Urinary bladder (tissue), 3 donors: ENCODE measurements at regions not wholly inside any gene's neighbourhood (a gene's known extent, or its start where the extent isn't known, plus 50 kb on each side); places are given as distances from the start of the nearest gene placed in this dataset.
"Not testable (repeated sequence)": the region's sequence is repeated elsewhere in the genome, so short reads cannot be mapped to it uniquely, and the experiment has no call there.

Experiments
- DNase-seq: peaks from one replicate; pipeline ENCODE4 v3.0.0-alpha.2; 2015; ENCODE audit errors: extremely low spot score
- H3K27ac ChIP-seq: one replicate; pipeline ENCODE4 v1.5.1; 2013; ENCODE audit warnings: low read depth, mild to moderate bottlenecking, moderate library complexity
- H3K36me3 ChIP-seq: one replicate; pipeline ENCODE4 v1.6.1; 2013; ENCODE audit warnings: mild to moderate bottlenecking, moderate library complexity; ENCODE audit not compliant: insufficient read depth
- H3K4me1 ChIP-seq: one replicate; pipeline ENCODE4 v1.6.1; 2013; ENCODE audit warnings: mild to moderate bottlenecking, moderate library complexity; ENCODE audit not compliant: insufficient read depth
- H3K4me3 ChIP-seq: one replicate; pipeline ENCODE4 v1.5.1; 2013; ENCODE audit warnings: low read depth, low read length
- WGBS: extraction: QIAGEN DNeasy Blood & Tissue Kit; methylation state at CpG from one replicate; pipeline ENCODE4 v1.1.7; 2013; 5-methylcytosine and 5-hydroxymethylcytosine counted together
- donor health status: healthy with polysubstance abuse.
- donor health status: healthy.

GRCh38 chr11:86177302-86177701 lies 67.3 kb upstream of the EED start:
- Histone ChIP-seq H3K27ac (no peak overlapping the region), H3K36me3 (no peaks in the 10 kb centered on the region), H3K4me3 (no peak overlapping the region), H3K4me1 (peaks cover 4% of the 10 kb centered on the region)
- DNase-seq = no peak

- 78% methylated on average over 4 of the region's 4 CpGs for WGBS
- H3K4me1 ChIP-seq = peaks cover 4% of the 10 kb centered on the region
- H3K4me3 ChIP-seq = no peak overlapping the region
- no peak for DNase-seq
- no peak overlapping the region for H3K27ac ChIP-seq
- H3K36me3 ChIP-seq = no peaks in the 10 kb centered on the region
Observed at GRCh38 chr11:86176165-86176884, 68.2 kb upstream of the EED start.

- Histone ChIP-seq H3K27ac (no peak overlapping the region), H3K36me3 (no peaks in the 10 kb centered on the region), H3K4me3 (no peak overlapping the region), H3K4me1 (peaks cover 4% of the 10 kb centered on the region)
- DNase-seq = no peak
- WGBS = 96% methylated on average over 2 of the region's 2 CpGs
Observed at GRCh38 chr11:86175626-86176025, 68.9 kb upstream of the EED start.

- no peaks in the 10 kb centered on the region for H3K36me3 ChIP-seq
- no peak overlapping the region for H3K4me3 ChIP-seq
- WGBS = 97% methylated on average over 1 of the region's 1 CpG
- H3K4me1 ChIP-seq = peaks cover 4% of the 10 kb centered on the region
- no peak overlapping the region for H3K27ac ChIP-seq
- no peak for DNase-seq
Observed at GRCh38 chr11:86175191-86175590, 69.4 kb upstream of the EED start.

- WGBS = 30% methylated on average over 8 of the region's 8 CpGs
- Histone ChIP-seq H3K4me3 (no peak overlapping the region), H3K36me3 (no peaks in the 10 kb centered on the region), H3K4me1 (peaks cover 4% of the 10 kb centered on the region), H3K27ac (no peak overlapping the region)
- no peak for DNase-seq
Observed at GRCh38 chr11:86174101-86175046, 70.2 kb upstream of the EED start.

GRCh38 chr11:86172894-86173293 lies 71.7 kb upstream of the EED start:
- Histone ChIP-seq H3K27ac (no peak overlapping the region), H3K4me1 (peaks cover 4% of the 10 kb centered on the region), H3K36me3 (no peaks in the 10 kb centered on the region), H3K4me3 (no peak overlapping the region)
- DNase-seq = no peak
- 72% methylated on average over 1 of the region's 1 CpG for WGBS

- Histone ChIP-seq H3K4me3 (no peak overlapping the region), H3K27ac (no peak overlapping the region), H3K4me1 (peaks cover 4% of the 10 kb centered on the region), H3K36me3 (no peaks in the 10 kb centered on the region)
- DNase-seq = no peak
- WGBS = 94% methylated on average over 4 of the region's 4 CpGs
Observed at GRCh38 chr11:86171627-86172026, 72.9 kb upstream of the EED start.

GRCh38 chr11:86167499-86168164 lies 76.9 kb upstream of the EED start:
- no peaks in the 10 kb centered on the region for H3K36me3 ChIP-seq

GRCh38 chr11:86166287-86166686 lies 78.3 kb upstream of the EED start:
- H3K4me3 ChIP-seq, H3K36me3 ChIP-seq, H3K4me1 ChIP-seq, DNase-seq, H3K27ac ChIP-seq: not testable (repeated sequence)
- WGBS = 98% methylated on average over 1 of the region's 1 CpG

More at GRCh38 chr11:86167499-86168164, 76.9 kb upstream of the EED start:
- Histone ChIP-seq H3K27ac (no peak overlapping the region), H3K4me1 (no peaks in the 10 kb centered on the region), H3K4me3 (no peak overlapping the region)
- no peak for DNase-seq
- WGBS = 63% methylated on average over 4 of the region's 4 CpGs

GRCh38 chr11:86164106-86164505 lies 80.4 kb upstream of the EED start:
- H3K27ac ChIP-seq = no peak overlapping the region
- no peak for DNase-seq
- no peaks in the 10 kb centered on the region for H3K36me3 ChIP-seq
- no peaks in the 10 kb centered on the region for H3K4me1 ChIP-seq
- H3K4me3 ChIP-seq = no peak overlapping the region
- 89% methylated on average over 2 of the region's 2 CpGs for WGBS

- WGBS = 91% methylated on average over 6 of the region's 6 CpGs
- not testable (repeated sequence) for H3K4me3 ChIP-seq, H3K36me3 ChIP-seq, H3K27ac ChIP-seq, DNase-seq, H3K4me1 ChIP-seq
Observed at GRCh38 chr11:86163221-86163876, 81.2 kb upstream of the EED start.

- WGBS = 14% methylated on average over 1 of the region's 1 CpG
- no peak for DNase-seq
- H3K27ac ChIP-seq = no peak overlapping the region
Observed at GRCh38 chr11:86162239-86162638, 82.3 kb upstream of the EED start.

GRCh38 chr11:86161837-86162236 lies 82.7 kb upstream of the EED start:
- Histone ChIP-seq H3K4me3 (no peak overlapping the region), H3K27ac (no peak overlapping the region), H3K4me1 (no peaks in the 10 kb centered on the region), H3K36me3 (no peaks in the 10 kb centered on the region)
- DNase-seq = no peak
- 60% methylated on average over 2 of the region's 2 CpGs for WGBS

More at GRCh38 chr11:86162239-86162638, 82.3 kb upstream of the EED start:
- H3K4me3 ChIP-seq = no peak overlapping the region
- H3K36me3 ChIP-seq = no peaks in the 10 kb centered on the region
- H3K4me1 ChIP-seq = no peaks in the 10 kb centered on the region
